K562 (cell line): ENCODE measurements at regions not wholly inside any gene's neighbourhood (a gene's known extent, or its start where the extent isn't known, plus 50 kb on each side); places are given as distances from the start of the nearest gene placed in this dataset.

ENCODE experiments used
- BCOR ChIP-seq: fragments of 450-650 bp; IDR thresholded peaks from 2 replicates; pipeline ENCODE4 v1.6.1; 2016
- GATAD2A ChIP-seq: fragments of 450-650 bp; IDR thresholded peaks from 2 replicates; pipeline ENCODE4 v1.6.1; 2017
- HIVEP1 ChIP-seq: fragments of 250-450 bp; sonication (Bioruptor Pico); IDR thresholded peaks from 2 replicates; pipeline ENCODE4 v1.4.0; 2020; ENCODE audit warnings: mild to moderate bottlenecking
- IFI16 ChIP-seq: fragments of 250-450 bp; sonication (Bioruptor Pico); IDR thresholded peaks from 2 replicates; pipeline ENCODE4 v2.1.2; 2022; ENCODE audit warnings: mild to moderate bottlenecking, inconsistent platforms
- ZNF75A ChIP-seq: fragments of 450-650 bp; formaldehyde crosslinking; IDR thresholded peaks from 2 replicates; pipeline ENCODE4 v1.4.0; 2020; ENCODE audit warnings: mild to moderate bottlenecking
- ZNF766 ChIP-seq: fragments of 200-800 bp; sonication (Bioruptor generic); conservative IDR thresholded peaks from 2 replicates; pipeline ENCODE4 v1.6.1; 2016; ENCODE audit warnings: missing genetic modification characterization, missing compliant biosample characterization
- ZSCAN29 ChIP-seq: fragments of 450-650 bp; IDR thresholded peaks from 2 replicates; pipeline ENCODE4 v1.6.1; 2017
- TF ChIP-seq, protein P1 (sequence below): fragments of 450-650 bp; formaldehyde crosslinking; IDR thresholded peaks from 2 replicates; pipeline ENCODE4 v1.4.0; 2020; ENCODE audit warnings: mild to moderate bottlenecking, moderate library complexity
- TF ChIP-seq, protein P2 (sequence below): fragments of 250-450 bp; sonication (Bioruptor Pico); IDR thresholded peaks from 2 replicates; pipeline ENCODE4 v1.8.0; 2022; ENCODE audit warnings: inconsistent platforms
- TF ChIP-seq, protein P3 (sequence below): fragments of 450-650 bp; IDR thresholded peaks from 2 replicates; pipeline ENCODE4 v1.7.1; 2018; ENCODE audit warnings: mild to moderate bottlenecking, low read depth; ENCODE audit not compliant: partially characterized antibody
- TF ChIP-seq, protein P4 (sequence below): fragments of 250-450 bp; sonication (Bioruptor Pico); IDR thresholded peaks from 2 replicates; pipeline ENCODE4 v1.5.1; 2021; ENCODE audit warnings: mild to moderate bottlenecking
- TF ChIP-seq, protein P5 (sequence below): fragments of 250-450 bp; sonication (Bioruptor Pico); IDR thresholded peaks from 2 replicates; pipeline ENCODE4 v1.5.0; 2021; ENCODE audit warnings: mild to moderate bottlenecking, moderate library complexity
- TF ChIP-seq, protein P6 (sequence below): sonication (generic); formaldehyde crosslinking; IDR thresholded peaks from 2 replicates; pipeline ENCODE4 v1.5.0; 2020; ENCODE audit warnings: missing genetic modification reagents
- TF ChIP-seq, protein P7 (sequence below), 2 experiments: fragments of 200-800 bp in 1 of 2; sonication (Bioruptor generic) in 1 of 2; sonication (generic) in 1 of 2; formaldehyde crosslinking in 1 of 2; IDR thresholded peaks in 1 of 2; conservative IDR thresholded peaks in 1 of 2; 2 replicates each; pipeline versions ENCODE4 v1.5.0 to v1.6.1; 2016 to 2020; ENCODE audit warnings: missing compliant biosample characterization in 1 of 2, missing genetic modification characterization in 1 of 2, missing genetic modification reagents in 1 of 2

DNA sequence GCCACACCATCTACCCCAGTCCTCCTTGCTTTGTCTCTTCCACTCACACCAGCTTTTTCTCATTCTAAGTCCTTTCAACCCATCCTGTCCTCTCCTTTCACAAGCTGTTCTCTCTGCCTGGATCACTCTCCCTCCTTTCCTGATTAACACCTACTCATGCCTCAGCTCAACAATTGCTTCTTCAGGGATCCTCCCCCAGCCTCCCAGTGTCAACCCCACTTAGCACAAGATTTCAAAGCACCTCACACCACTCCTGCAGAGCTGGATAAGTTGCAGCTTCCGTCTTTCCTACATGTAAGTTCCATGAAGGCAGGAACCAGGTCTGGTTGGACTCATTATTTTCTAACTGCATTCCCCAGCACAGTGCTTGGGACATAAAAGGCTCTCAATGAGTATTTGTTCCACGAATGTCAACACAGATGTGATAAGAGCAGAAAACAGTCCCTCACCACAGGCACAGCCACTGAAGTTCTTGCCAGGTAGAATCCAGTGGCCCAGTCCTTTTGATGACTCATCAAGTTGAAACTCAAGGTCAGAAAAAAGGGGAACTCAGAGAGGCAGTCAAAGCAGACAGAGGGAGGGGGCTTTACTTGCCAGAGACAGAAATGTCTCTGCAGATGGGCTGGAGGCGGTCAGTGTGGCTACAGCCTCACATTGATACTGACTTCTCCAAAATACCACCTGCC lies 193.4 kb upstream of the PRDM1 start (continued):
- TF ChIP-seq, protein P1, sequence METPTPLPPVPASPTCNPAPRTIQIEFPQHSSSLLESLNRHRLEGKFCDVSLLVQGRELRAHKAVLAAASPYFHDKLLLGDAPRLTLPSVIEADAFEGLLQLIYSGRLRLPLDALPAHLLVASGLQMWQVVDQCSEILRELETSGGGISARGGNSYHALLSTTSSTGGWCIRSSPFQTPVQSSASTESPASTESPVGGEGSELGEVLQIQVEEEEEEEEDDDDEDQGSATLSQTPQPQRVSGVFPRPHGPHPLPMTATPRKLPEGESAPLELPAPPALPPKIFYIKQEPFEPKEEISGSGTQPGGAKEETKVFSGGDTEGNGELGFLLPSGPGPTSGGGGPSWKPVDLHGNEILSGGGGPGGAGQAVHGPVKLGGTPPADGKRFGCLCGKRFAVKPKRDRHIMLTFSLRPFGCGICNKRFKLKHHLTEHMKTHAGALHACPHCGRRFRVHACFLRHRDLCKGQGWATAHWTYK (CRISPR knock-in tag) = peak; percentile 97
- TF ChIP-seq GATAD2A (no peak), ZNF75A (CRISPR knock-in tag) (no peak), HIVEP1 (CRISPR knock-in tag) (no peak), BCOR (no peak), IFI16 (no peak), ZNF766 (CRISPR knock-in tag) (no peak), ZSCAN29 (no peak)
- TF ChIP-seq, protein P2, sequence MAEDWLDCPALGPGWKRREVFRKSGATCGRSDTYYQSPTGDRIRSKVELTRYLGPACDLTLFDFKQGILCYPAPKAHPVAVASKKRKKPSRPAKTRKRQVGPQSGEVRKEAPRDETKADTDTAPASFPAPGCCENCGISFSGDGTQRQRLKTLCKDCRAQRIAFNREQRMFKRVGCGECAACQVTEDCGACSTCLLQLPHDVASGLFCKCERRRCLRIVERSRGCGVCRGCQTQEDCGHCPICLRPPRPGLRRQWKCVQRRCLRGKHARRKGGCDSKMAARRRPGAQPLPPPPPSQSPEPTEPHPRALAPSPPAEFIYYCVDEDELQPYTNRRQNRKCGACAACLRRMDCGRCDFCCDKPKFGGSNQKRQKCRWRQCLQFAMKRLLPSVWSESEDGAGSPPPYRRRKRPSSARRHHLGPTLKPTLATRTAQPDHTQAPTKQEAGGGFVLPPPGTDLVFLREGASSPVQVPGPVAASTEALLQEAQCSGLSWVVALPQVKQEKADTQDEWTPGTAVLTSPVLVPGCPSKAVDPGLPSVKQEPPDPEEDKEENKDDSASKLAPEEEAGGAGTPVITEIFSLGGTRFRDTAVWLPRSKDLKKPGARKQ (CRISPR knock-in tag) = no peak
- TF ChIP-seq, protein P3, sequence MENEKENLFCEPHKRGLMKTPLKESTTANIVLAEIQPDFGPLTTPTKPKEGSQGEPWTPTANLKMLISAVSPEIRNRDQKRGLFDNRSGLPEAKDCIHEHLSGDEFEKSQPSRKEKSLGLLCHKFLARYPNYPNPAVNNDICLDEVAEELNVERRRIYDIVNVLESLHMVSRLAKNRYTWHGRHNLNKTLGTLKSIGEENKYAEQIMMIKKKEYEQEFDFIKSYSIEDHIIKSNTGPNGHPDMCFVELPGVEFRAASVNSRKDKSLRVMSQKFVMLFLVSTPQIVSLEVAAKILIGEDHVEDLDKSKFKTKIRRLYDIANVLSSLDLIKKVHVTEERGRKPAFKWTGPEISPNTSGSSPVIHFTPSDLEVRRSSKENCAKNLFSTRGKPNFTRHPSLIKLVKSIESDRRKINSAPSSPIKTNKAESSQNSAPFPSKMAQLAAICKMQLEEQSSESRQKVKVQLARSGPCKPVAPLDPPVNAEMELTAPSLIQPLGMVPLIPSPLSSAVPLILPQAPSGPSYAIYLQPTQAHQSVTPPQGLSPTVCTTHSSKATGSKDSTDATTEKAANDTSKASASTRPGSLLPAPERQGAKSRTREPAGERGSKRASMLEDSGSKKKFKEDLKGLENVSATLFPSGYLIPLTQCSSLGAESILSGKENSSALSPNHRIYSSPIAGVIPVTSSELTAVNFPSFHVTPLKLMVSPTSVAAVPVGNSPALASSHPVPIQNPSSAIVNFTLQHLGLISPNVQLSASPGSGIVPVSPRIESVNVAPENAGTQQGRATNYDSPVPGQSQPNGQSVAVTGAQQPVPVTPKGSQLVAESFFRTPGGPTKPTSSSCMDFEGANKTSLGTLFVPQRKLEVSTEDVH = no peak
- TF ChIP-seq, protein P4, sequence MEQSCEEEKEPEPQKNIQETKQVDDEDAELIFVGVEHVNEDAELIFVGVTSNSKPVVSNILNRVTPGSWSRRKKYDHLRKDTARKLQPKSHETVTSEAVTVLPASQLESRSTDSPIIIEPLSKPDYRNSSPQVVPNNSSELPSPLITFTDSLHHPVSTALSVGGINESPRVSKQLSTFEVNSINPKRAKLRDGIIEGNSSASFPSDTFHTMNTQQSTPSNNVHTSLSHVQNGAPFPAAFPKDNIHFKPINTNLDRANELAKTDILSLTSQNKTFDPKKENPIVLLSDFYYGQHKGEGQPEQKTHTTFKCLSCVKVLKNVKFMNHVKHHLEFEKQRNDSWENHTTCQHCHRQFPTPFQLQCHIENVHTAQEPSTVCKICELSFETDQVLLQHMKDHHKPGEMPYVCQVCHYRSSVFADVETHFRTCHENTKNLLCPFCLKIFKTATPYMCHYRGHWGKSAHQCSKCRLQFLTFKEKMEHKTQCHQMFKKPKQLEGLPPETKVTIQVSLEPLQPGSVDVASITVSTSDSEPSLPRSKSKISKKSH (CRISPR knock-in tag) = no peak
- TF ChIP-seq, protein P5, sequence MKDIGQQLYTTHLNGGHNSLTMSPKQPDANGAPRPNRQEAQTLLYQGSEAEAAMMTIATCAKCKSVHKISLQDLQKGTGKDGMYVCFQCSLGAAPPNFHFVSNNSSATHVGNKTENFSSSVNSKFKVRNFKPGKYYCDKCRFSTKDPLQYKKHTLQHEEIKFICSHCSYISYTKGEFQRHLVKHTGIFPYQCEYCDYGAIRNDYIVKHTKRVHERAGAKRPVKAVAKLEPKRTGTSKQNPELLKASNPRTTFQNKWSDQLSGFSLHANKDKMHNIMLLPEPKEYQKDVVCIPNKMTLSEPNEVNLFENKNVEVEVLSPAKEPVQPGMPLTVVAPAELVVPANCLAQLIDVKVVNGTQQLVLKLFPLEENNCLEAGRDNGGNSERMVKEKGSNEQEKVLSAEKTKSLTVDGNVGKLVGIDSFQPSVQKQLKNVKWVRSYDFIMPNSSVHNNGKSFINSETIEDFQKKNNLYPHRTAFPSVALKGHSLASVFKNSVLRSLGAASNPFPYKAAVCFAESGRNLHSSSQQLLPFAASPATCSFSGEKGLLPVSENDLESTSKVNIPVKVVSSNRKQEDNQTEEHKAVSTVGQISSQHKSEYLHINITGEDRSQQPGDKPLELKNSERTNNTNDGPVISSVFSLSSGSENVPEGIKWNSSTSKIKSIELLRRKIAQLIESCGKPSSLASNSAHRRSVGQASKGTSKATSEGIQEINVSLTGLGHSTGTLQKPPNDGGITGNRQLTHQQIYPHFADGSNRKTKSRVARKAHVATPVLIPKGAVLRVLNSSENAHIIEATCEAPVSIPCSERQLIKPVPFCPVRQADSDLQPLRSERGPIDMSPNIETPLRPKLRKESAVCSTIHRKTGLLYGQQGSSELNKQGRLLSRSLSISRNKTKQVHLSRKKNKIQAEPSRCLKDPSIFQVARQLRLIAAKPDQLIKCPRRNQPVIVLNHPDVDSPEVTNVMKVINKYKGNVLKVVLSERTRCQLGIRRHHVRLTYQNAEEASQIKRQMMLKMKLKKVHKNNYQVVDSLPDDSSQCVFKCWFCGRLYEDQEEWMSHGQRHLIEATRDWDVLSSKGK = no peak
- TF ChIP-seq, protein P6, sequence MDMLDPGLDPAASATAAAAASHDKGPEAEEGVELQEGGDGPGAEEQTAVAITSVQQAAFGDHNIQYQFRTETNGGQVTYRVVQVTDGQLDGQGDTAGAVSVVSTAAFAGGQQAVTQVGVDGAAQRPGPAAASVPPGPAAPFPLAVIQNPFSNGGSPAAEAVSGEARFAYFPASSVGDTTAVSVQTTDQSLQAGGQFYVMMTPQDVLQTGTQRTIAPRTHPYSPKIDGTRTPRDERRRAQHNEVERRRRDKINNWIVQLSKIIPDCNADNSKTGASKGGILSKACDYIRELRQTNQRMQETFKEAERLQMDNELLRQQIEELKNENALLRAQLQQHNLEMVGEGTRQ (CRISPR knock-in tag) = no peak
- TF ChIP-seq, protein P7, sequence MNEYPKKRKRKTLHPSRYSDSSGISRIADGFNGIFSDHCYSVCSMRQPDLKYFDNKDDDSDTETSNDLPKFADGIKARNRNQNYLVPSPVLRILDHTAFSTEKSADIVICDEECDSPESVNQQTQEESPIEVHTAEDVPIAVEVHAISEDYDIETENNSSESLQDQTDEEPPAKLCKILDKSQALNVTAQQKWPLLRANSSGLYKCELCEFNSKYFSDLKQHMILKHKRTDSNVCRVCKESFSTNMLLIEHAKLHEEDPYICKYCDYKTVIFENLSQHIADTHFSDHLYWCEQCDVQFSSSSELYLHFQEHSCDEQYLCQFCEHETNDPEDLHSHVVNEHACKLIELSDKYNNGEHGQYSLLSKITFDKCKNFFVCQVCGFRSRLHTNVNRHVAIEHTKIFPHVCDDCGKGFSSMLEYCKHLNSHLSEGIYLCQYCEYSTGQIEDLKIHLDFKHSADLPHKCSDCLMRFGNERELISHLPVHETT (CRISPR knock-in tag; conservative IDR thresholded peaks at IDR 0.05 in 1 of 2, IDR thresholded peaks at IDR 0.05 in 1 of 2) = no peak
